ENCODE measurements at regions not wholly inside any gene's neighbourhood (a gene's known extent, or its start where the extent isn't known, plus 50 kb on each side); places are given as distances from the start of the nearest gene placed in this dataset.

DNA sequence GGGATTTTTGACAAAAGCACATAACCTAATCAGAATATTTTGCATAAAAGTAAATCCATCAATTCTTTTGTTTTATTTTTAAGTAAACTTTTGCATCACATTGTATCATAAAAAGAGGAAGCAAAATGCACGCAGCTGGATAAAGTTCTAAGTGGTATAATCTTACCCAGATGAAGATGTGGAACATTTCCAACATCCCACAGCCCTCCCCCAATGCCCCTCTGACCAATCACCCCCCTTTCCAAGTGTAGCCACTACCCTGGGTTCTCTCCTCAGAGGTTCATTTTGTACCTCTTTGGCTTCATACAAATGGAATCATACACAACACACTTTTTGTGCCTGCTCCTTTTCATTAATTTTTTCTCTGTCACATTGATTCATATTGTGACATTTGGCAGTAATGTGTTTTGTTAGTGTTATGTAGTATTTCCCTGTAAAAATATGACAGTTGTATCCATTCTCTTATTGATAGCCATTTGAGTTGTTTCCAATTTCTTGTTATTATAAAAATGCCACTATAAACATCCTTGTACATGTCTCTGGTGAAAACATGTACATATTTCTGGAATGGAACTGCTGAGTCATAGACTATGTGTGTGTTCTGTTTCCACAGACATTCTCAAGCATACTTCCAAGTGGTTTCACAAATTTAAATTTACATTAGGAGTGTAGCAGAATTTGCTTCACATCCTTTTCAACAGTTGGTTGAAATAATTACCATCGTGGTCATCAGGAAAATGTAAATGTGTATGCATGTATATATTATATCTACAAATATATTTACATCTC, 92.9 kb upstream of the SYNDIG1 start:
- DNase-seq, result no peak

DNA sequence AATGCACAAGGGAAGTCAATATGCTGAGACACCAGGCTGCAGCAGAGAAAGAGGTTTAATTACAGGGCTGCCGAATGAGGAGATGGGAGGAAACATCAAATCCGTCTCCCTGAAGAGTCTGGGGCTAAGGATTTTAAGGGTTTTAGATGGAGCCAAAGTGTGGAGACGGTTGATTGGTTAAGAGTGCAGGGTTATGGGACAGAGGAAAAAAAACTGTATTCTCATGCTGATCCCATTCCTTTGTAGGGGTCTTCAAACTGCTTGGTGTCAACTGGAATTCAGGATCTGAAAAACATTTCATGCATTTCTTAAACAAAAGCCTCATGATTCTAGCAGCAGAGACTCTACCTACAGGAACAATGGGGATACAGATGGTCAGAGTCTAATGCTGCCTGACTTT, 96.1 kb upstream of the SYNDIG1 start:
- DNase-seq, result no peak

DNA sequence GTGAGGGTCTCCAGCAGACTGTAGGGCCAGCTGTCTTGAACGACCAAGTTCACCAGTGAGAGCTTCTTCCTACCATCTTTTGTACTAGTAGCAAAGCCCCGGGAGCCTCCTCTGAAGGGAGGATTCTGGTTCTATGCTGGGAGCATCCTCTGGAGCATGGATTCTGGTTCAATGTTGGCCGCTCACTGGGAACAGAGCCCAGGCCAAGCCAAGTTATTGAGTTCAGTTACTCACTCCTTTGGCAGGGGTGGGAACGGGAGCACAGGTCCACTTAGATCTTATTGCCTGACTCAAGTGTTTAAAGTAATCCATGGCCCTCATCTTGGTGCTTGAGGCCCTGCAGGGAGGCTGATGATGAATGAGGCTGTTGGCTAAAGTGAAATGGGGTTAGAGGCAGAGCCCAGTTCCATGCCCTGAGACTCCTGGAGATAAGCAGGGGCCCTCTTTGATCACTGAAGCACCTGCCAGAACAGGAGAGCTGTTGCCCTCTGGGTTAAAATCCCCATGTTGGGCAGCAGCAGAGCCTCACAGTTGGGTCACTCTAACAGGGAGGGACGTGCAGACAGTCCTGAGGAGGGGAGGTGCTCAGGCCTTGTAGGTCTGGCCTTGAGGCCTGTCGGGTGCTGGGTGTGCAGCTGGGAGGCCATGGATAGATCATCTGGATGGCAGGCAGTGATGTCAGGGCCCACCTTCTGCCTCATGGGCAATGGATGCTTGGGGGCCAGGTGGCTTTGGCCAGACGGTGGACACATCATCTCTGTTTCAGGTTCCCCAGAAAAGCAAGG, 98.3 kb upstream of the SYNDIG1 start:
- no peak for DNase-seq

DNA sequence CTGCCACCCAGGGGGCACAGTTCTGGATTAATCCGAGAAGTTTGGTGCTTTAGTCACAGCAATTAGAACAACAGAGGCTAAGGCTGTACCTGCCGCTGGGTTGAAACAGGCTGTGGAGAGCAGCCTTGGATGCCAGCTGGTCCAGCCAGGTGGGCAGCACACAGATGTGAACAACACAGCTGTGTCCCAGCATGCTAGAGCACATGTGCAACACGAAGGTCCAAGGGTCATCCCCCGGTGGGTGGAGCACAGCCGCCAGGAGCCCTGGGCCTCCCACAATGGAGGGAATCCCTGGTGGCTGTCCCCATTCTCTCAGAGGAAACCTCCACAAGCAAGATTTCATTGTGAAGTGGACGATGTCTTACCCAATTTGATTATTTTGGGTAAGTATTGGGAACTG, 99.2 kb upstream of the SYNDIG1 start:
- no peak for DNase-seq

DNA sequence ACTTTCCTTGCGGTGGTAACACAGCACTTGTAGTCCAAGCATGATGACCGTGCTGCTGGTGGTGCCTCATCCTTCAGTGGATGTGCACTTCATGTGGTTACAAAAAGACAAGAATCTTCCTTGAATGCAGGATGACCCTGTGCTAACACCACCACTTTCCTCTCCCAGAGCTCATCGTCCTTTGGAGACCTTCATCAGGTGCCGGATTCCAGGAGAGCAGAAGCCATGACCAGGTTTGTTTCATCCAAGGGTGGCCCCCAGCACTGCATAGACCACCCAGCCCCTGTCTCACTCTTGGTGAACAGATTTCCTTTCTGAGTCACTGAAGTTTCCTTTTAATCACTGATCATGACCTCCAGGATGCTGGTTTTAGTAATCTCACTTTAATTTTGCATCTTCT, 101.2 kb upstream of the SYNDIG1 start:
- no peak for DNase-seq

DNA sequence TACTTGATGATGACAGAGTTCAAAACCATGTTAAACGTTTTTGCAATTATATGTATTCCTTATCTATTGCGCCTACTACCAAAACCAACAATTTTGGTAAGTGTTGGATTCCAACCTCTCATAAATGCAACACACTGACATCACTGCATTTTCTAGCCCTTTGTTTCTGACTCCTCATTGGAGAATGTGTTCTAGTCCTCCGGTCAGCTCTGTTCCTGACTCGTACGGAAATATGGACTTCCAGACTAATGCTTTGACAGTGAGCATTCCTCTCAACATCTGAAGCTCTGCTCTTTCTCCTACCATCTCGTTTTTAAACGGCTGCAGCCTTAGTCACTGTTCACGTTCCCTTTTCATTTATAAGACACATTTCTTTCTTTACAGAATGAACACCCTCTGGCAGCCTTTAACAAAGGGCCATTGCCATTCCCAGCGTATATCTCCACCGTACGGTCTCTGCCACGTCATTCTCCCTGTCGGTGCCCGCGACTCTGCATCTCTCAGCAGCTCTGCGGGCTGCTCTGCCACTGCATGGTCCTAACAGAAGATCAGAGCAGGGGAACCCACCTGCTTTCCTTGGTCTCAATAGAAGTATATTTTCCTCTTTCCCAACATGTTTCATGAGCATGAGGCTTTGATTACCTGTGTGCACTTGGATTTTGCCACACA, 103.0 kb upstream of the SYNDIG1 start:
- DNase-seq, result no peak

DNA sequence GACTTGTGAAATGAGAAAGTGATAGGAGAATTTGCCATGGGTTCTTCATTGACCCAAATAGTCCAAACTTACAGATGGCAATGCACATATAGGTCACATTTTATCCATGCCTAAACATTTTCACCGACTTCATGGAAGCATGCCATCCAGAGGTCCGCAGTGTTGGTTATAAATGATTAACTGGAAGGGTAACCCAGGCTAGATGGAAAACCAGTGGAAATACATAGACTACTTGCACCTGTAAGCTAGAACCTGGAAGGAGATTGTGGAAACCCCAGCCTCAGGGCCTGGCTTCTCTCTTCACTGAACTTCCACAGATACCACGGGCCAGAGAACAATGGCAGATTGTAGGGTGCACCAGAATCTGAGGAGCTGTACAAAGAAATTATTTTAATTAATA, 103.8 kb upstream of the SYNDIG1 start:
- no peak for DNase-seq

DNA sequence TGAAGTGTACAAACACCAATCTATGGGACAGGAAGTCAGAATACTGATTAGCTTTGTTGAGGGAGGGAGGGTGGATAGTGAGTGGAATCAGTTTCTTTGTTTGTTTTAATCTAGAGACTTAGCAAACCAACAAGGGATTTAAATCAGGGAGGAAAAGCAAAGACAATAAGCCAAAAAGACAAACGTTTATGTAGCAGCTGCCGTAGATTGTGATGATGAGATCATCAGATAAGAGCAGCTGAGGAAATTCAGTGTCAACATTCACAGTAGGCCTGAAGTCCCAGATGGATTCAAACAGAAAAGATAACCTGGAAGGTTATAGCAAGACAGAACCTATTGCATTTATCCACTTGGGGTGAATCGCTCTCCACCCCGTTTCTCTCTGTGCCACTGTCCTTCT, 104.9 kb upstream of the SYNDIG1 start:
- DNase-seq, result no peak

DNA sequence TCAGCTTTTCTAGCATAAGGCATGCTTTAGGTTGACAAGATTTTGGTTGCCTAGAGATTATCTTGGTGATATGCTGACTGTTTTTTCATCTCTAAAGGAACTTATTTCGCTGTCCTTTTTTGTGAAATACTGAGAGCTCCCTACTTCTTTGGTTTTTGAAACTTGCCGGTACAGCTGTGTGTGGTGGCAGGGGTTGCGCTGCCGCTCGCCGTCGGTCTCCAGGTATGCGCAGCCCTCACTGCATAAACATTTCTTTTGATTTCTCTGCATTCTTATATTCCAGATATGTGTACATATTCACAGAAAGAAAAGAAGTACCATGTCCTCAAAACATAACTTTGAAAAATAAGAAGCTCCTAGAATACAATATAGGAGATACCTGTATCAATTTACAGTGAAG, 106.4 kb upstream of the SYNDIG1 start:
- no peak for DNase-seq

DNA sequence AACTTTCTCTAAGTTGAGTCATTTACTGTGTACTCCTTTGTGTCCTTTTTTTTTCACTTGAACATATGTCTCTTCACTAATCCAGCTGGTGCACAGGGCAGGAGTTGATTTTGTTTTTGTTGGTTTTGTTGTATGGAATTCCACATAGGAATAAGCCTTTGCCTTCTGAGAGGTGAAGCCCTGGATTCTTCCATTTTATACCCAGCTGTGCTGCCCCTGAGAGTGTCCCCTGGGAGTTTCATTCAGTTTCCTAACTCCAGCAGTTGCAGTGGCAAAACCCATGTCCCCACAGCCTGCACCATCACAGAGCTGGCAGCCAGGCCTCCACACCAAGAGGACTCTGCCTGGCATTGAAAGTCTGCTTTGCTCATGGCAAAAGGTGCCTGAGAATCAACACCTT, 107.3 kb upstream of the SYNDIG1 start:
- no peak for DNase-seq

DNA sequence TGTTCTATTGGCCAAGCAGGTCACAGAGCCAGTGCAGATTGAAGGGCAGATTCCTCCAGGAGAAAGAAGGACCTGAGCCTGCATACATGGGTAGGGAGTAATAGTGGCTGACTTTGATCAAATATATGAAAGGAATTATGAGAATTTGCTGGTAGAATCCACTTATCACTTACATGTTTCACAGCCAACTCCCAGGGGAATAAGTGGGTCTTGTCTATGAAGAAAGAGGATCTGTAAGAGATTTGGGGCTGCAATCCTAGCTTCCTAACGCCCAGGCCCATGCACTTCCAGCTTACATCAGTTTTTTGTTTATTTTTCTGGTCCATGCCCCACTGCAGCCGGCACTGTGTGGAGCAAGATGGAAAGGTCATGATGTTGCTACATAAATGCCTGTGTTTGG, 107.9 kb upstream of the SYNDIG1 start:
- DNase-seq, result no peak

DNA sequence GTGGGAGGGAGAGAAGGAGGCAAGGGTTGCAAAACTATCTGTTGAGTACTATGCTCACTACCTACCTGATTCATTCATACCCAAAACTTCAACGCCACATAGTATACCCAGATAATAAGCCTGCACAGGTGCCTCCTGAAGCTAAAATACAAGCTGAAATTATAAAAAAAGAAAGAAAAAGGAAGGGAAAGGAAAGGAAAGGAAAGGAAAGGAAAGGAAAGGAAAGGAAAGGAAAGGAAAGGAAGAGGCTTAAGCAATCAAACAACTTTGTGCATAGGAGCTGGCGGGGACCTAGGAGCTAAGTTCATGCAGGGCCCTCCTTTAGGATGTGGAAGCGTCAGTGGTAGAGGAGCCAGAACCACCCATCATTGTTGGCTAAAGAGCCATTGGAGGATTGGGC, 108.9 kb upstream of the SYNDIG1 start:
- no peak for DNase-seq

DNA sequence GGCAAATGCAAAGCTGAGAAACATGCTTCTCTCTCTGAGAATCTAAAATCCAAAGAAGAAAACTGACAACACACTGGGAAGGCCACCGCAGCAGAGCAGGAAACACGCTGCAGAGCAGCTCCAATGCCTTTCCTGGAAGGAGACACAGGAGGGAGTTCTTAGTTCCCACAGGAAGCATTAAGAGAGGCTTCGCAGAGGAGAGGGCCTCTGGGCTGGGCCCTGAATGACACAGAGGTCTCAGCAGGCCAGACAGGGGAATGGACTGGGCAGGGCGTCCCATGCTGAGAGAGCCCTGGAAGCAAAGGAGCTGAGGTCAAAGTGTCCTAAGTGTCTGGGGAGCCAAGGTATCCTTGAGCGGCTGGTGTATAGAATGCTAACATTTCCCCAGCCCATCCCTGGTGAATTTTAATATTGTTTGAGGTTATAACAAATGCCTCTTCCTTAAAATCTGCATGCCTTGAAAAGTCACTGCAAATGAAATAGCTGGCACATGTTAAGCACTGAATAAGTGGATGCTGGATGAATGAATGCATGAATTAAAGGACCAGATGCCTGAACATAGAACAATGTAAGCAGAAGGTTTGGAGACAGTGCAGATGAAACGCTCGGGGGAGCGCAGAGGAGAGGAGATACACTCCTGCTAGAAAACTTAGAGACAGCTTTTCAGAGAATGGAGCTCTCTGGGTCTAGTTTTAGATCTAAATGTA, 110.0 kb upstream of the SYNDIG1 start:
- no peak for DNase-seq

DNA sequence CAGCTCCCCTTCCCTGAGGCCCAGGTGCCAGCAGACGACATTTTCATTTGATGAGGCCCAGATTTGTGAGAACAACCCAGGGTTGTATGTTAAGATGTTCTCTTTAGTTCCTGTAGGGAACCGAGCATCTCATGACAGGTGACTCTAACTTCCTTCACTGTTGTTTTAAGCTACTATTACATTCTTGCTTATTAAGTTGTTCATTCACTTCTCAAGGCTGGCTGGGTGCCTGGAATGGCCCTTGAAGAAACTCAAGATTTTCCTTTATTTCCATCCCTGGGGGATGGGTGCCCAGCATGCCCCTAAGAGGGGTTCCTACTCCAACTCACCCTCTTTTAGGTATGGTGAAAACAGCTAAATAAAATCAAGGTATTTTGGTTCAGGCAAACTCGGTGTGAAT, 111.5 kb upstream of the SYNDIG1 start:
- no peak for DNase-seq

DNA sequence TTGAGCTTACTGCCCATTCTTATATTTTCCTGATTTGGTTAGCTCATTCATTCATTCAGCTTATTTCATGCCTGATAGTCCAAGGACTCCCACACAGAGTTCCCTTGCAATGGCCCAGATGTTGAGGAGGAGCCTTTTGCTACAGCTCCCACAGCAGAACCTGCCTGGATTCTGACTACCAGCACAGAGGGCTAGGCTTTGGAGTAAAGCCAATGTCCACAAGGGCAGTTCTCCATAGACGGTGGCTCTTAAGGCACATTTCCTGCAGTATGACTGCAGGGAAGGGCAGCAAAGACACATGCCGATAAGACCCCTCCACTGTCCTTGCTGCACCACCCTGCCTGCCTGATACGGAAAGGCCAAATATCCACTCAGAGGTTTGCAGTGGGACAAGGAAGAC, 112.3 kb upstream of the SYNDIG1 start:
- no peak for DNase-seq

DNA sequence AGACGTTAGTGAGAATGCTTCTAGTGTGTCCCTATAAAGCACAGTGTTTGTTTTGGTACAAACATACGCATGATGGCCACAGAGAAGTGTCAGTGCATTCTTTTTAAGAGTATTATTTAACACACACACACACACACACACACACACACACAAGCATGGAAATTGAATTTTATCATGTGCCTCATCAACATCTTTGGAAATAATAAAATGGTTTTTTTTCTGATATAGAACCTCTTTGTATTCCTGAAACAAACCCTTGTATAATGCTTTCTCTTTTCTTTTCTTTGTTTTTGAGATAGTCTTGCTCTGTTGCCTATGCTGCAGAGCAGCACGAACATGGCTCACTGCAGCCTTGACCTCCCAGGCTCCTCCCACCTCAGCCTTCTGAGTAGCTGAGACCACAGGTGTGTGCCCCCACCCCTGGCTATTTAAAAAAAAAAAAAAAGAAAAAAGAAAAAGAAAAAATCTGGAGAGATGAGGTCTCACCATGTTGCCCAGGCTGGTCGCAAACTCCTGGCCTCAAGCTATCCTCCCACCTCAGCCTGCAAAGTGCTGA, 116.2 kb upstream of the SYNDIG1 start:
- no peak for DNase-seq

DNA sequence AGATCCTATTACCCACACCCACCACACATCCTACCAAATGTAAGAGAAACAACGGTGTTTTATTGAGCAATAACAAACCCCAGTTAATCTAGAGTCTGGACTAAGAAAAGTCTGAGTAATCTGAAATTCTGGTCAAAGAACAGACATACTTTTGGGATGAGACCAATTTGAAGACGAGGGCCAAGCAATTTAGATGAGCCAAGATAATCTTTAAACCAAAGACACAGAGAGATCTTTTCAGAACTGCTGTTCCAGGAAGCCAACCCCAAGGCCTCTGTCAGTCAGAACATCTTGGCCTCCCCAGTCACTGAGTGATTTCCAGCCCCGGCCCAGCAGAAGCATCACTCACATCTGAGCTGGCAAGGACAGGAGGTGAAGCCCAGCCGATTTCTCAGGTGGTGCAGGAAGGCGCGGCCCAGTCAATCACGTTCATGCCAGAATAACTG, 118.5 kb upstream of the SYNDIG1 start:
- no peak for DNase-seq

DNA sequence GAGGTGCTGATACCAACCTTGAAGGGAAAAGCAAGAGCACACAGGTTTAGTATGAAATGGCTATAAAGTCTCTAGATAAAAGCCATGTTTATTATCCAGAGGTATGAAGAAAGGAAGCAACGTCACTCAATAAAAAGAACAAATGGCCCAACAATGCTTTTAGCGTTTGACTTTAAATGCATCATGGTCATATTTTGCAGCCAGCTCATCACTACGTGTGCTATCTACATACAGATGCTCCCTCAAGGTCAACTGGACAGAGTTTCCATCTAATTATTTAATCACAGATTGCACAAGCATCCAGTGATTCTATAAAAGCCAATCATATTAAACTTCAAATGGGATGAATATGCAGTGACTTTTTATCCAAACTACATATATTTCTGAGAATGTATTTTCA, 127.6 kb upstream of the SYNDIG1 start:
- no peak for DNase-seq

DNA sequence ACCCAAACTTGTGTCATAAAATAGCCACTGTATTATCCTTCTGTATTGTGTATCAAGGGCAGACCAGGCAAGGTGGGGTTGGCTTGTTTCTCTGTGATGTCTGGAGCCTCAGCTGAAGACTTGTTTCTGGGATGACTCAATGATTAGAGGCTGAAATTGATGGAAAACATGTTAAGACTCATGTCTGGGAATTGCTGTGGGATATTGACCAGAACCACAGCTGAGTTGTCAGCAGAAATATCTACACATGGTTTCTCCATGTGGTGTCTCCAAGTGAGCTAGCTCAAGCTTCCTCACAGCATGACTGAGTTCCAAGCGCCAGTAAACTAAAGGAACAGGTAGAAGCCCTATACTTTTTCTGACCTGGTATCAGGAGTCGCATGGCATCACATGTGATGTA, 128.5 kb upstream of the SYNDIG1 start:
- no peak for DNase-seq

DNA sequence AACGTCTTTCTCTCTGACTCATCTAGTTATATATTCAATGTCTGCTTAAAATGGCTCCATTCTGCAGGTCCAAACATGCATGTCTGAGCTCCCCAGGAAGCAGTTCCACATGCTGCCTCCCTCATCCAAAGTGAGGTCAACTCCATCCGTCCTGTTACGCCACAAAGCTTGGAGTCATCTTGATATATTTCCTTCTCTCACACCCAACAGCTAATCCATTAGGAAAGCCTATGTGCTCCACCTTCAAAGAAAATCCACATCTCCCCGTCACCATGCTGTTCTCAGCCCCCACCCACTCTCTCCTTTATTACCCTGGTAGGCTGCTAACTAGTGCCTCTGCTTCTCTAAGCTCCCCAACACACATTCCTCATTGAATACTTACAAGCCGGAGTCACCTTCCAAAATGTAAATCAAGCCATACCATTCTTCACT, 130.2 kb upstream of the SYNDIG1 start:
- no peak for DNase-seq

DNA sequence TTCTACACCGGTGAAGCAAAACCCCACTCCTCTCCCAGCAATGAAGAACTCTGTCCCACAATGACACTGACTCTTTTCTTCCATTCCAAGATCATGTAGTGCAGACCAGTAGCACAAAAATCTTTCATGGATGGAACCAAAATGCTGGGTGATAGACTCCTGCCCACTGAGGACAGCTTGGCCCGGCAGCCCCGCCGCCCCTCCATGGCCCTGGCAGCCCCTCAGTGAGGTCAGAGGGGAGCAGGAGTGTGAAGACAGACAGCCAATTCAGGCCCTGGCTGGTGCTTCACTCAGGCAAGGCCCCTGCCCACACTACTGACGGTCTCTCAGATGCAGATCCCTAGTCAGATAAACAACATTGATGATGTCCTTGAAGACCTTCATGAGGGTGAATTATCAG, 131.9 kb upstream of the SYNDIG1 start:
- no peak for DNase-seq

DNA sequence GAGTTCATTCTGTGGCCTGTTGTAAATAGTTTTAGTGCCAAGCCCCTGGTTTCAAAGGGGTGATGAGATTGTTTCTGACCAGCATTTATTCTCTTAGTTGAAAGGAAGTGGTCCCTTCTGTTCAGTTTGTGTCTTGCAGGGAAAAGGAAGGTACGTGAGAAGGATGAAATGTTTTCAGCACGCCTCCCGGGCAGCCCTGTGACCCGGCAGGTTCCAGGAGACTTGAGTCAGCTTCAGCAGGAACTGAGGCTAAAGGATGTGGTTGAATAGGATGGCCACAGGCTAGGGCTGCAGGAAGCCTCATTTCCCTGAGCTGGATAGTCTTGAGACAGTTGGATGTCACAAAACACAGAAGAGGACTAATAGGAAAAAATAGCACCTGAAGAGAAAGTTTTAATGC, 132.4 kb upstream of the SYNDIG1 start:
- DNase-seq, result no peak

DNA sequence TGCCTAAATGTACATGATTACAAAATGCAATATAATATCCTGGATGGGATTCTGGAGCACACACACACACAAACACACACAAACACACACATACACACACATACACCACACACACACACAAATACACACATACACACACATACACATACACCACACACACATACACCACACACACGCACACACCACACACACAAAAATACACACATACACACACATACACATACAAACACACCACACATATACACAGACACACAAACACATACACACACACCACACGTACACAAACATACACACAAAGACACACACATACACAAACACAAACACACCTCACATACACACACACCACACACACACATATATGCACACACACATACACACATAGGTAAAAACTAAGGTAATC, 134.6 kb upstream of the SYNDIG1 start:
- no peak for DNase-seq

Measured in NCI-H1694 treated with DMSO at 0.1 percent for 48 hours (cell line).